ENCODE measurements at regions not wholly inside any gene's neighbourhood (a gene's known extent, or its start where the extent isn't known, plus 50 kb on each side); places are given as distances from the start of the nearest gene placed in this dataset.

- Histone ChIP-seq H3K4me3 (no peak overlapping the region), H2AFZ (ENCODE audit: control insufficient read depth, low read depth, low read length) (no peak overlapping the region), H4K20me1 (ENCODE audit: control insufficient read depth, insufficient read depth) (no peaks in the 10 kb centered on the region), H3K9ac (ENCODE audit: control insufficient read depth, insufficient read depth, low read length) (no peak overlapping the region), H3K79me2 (ENCODE audit: control insufficient read depth, insufficient read depth, low read length) (peaks cover 36% of the 10 kb centered on the region), H3K4me1 (ENCODE audit: control insufficient read depth, insufficient read depth, low read length) (peaks cover 23% of the 10 kb centered on the region), H3K27me3 (replicated peaks in 1 of 2; ENCODE audit: control insufficient read depth in 2 of 2, insufficient read depth in 2 of 2, low read length in 1 of 2) (no peaks in the 10 kb centered on the region), H3K4me2 (ENCODE audit: control insufficient read depth, insufficient read depth) (peak overlapping the region; percentile 33; the same call in 1 of the 2 replicates), H3K9me3 (replicated peaks; ENCODE audit: control insufficient read depth, insufficient read depth, low read length) (peaks cover 3% of the 10 kb centered on the region), H3K36me3 (ENCODE audit: control insufficient read depth in 2 of 2, insufficient read depth in 2 of 2, low read length in 1 of 2) (peaks cover 0 to 2% of the 10 kb centered on the region in 2 experiments; a peak in 1 of 4 replicates), H3K27ac (ENCODE audit: control insufficient read depth, insufficient read depth) (peak overlapping the region; percentile 49; the same call in 1 of the 2 replicates)
- ATAC-seq = no peak
- ChIA-PET CTCF (interaction anchor here (0.6 to 9.6 kb wide), 17 partner anchors 9 to 752 kb away, joined by 3 to 179 read pairs (median 3); no protein-coding TSS in a partner anchor), POLR2A (interaction anchor here (0.9 to 15.2 kb wide), 15 partner anchors 10 to 430 kb away, joined by 3 to 204 read pairs (median 9); partner anchors contain the start of gene BTG1), SMC1A (ENCODE audit: uncharacterized antibody, unreplicated experiment) (interaction anchor here (0.7 to 16.9 kb wide), 36 partner anchors 9 to 1182 kb away, joined by 3 to 805 read pairs (median 7); partner anchors contain the start of gene BTG1), RAD21 (ENCODE audit: unreplicated experiment) (interaction anchor here (0.6 to 12.1 kb wide), 38 partner anchors 10 to 1182 kb away, joined by 3 to 356 read pairs (median 4); partner anchors contain the start of gene BTG1)
- BruUV-seq (replicated peaks) = no TSS peak
- intact Hi-C loops (cut with micrococcal nuclease; ENCODE audit: unreplicated experiment) = no loop called here
- 44% methylated on average over 1 of the region's 1 CpG for WGBS (ENCODE audit: insufficient coverage, insufficient replicate concordance, low lambda C conversion rate, missing lambda C conversion rate)
- DNase-seq (ENCODE audit: low read depth, low spot score) = no peak
- in situ Hi-C loops (cut with MboI) = loop anchor here (25.0 kb wide), 1 partner anchor 102 kb away; no protein-coding TSS in a partner anchor
- no peak for FAIRE-seq
- TF ChIP-seq USF2 (IDR thresholded peaks at IDR 0.05; ENCODE audit: borderline replicate concordance, low read depth, low read length) (no peak), NR2C2 (IDR thresholded peaks at IDR 0.05; ENCODE audit: borderline replicate concordance, control insufficient read depth, insufficient read length, low read depth) (no peak), RELB (IDR thresholded peaks at IDR 0.05; ENCODE audit: low read depth) (no peak), YY1 (IDR thresholded peaks at IDR 0.05; ENCODE audit: low read depth, low read length) (no peak), KLF5 (IDR thresholded peaks at IDR 0.05; ENCODE audit: partially characterized antibody) (no peak), MXI1 (IDR thresholded peaks at IDR 0.05; ENCODE audit: low read depth, low read length) (no peak), ZBTB11 (CRISPR knock-in tag; IDR thresholded peaks at IDR 0.05) (no peak), IKZF1 (conservative IDR thresholded peaks at IDR 0.05) (no peak), MYC (IDR thresholded peaks at IDR 0.05; ENCODE audit: insufficient read depth, insufficient read length, insufficient replicate concordance, low read length, severe bottlenecking) (no peak), TCF3 (IDR thresholded peaks at IDR 0.05; ENCODE audit: borderline replicate concordance, insufficient read depth, low read depth, low read length) (no peak), ZBTB40 (IDR thresholded peaks at IDR 0.05; ENCODE audit: borderline replicate concordance) (no peak), BMI1 (IDR thresholded peaks at IDR 0.05; ENCODE audit: borderline replicate concordance) (no peak)
These were observed 139.0 kb upstream of the PLEKHG7 start for GRCh38 chr12:92563819-92564218.

All from GM12878 (cell line).